ENCODE measurements at regions not wholly inside any gene's neighbourhood (a gene's known extent, or its start where the extent isn't known, plus 50 kb on each side); places are given as distances from the start of the nearest gene placed in this dataset.

DNA sequence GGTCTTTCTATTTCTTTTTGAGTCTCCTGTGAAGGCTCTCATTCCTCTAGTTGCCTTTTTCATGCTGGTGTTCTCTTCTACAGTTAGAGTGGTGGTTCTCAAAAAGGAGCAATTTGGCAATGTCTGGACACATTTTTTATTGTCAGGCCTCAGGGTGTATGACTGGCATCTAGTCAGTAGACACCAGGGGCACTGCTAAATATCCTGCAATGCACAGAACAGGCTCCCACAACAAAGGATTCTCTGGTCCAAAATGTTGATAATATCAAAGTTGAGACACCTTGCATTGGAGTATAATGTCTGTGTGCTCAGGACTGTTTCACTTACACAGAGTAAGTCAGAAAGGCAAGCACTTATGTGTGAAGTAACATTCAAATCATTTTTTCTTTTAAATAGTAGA lies 1360.7 kb downstream of the ADGRL3 start:
- TF ChIP-seq, protein P1, sequence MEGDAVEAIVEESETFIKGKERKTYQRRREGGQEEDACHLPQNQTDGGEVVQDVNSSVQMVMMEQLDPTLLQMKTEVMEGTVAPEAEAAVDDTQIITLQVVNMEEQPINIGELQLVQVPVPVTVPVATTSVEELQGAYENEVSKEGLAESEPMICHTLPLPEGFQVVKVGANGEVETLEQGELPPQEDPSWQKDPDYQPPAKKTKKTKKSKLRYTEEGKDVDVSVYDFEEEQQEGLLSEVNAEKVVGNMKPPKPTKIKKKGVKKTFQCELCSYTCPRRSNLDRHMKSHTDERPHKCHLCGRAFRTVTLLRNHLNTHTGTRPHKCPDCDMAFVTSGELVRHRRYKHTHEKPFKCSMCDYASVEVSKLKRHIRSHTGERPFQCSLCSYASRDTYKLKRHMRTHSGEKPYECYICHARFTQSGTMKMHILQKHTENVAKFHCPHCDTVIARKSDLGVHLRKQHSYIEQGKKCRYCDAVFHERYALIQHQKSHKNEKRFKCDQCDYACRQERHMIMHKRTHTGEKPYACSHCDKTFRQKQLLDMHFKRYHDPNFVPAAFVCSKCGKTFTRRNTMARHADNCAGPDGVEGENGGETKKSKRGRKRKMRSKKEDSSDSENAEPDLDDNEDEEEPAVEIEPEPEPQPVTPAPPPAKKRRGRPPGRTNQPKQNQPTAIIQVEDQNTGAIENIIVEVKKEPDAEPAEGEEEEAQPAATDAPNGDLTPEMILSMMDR (optimal IDR thresholded peaks at IDR 0.05 in 1 of 3, IDR thresholded peaks at IDR 0.05 in 1 of 3, conservative IDR thresholded peaks at IDR 0.05 in 1 of 3; ENCODE audit: extremely low read depth in 1 of 3, insufficient read depth in 2 of 3, low read length in 3 of 3), result no peak
- no peak for TF ChIP-seq EZH2 (IDR thresholded peaks at IDR 0.05; ENCODE audit: low read length)

Data from keratinocyte (primary cell).